ENCODE measurements at regions not wholly inside any gene's neighbourhood (a gene's known extent, or its start where the extent isn't known, plus 50 kb on each side); places are given as distances from the start of the nearest gene placed in this dataset.
"Not testable (repeated sequence)": the region's sequence is repeated elsewhere in the genome, so short reads cannot be mapped to it uniquely, and the experiment has no call there.

- H3K9me3 ChIP-seq: no peaks in the 10 kb centered on the region
- 77 to 89% methylated on average over 5 to 6 of the region's 6 CpGs for WGBS, 2 donors (ENCODE audit: low coverage in 1 of 2)
- no peak overlapping the region for H3K4me3 ChIP-seq
- H3K4me1 ChIP-seq: no peaks in the 10 kb centered on the region
- no peak for TF ChIP-seq POLR2AphosphoS5 (IDR thresholded peaks at IDR 0.05)
- no peak for TF ChIP-seq CTCF (IDR thresholded peaks at IDR 0.05)
- no peak for TF ChIP-seq POLR2A (IDR thresholded peaks at IDR 0.05)
- no peak for TF ChIP-seq EP300 (IDR thresholded peaks at IDR 0.05)
- no peak overlapping the region for H3K27ac ChIP-seq
- no peak for ATAC-seq
- H3K36me3 ChIP-seq: no peaks in the 10 kb centered on the region
- H3K27me3 ChIP-seq: no peaks in the 10 kb centered on the region
Observed at GRCh38 chr4:187396106-187396505, 599.5 kb upstream of the ZFP42 start.

- H3K36me3 ChIP-seq, H3K9me3 ChIP-seq, ATAC-seq, H3K27ac ChIP-seq, H3K27me3 ChIP-seq, H3K4me1 ChIP-seq, H3K4me3 ChIP-seq: not testable (repeated sequence)
- WGBS, 2 donors (ENCODE audit: low coverage in 1 of 2): 79 to 100% methylated on average over 1 to 2 of the region's 10 CpGs
Observed at GRCh38 chr4:187408447-187408846, 587.1 kb upstream of the ZFP42 start.

- TF ChIP-seq POLR2AphosphoS5 (IDR thresholded peaks at IDR 0.05): no peak
- TF ChIP-seq POLR2A (IDR thresholded peaks at IDR 0.05): no peak
- no peak for TF ChIP-seq CTCF (IDR thresholded peaks at IDR 0.05)
- TF ChIP-seq EP300 (IDR thresholded peaks at IDR 0.05): no peak
- Histone ChIP-seq H3K27me3 (no peaks in the 10 kb centered on the region), H3K4me3 (no peak overlapping the region), H3K9me3 (no peaks in the 10 kb centered on the region), H3K36me3 (no peaks in the 10 kb centered on the region), H3K27ac (no peak overlapping the region), H3K4me1 (peaks cover 0 to 15% (median 0%) of the 10 kb centered on the region in 3 donors)
- no peak for ATAC-seq
- 78 to 80% methylated on average over 3 to 4 of the region's 4 CpGs for WGBS, 2 donors (ENCODE audit: low coverage in 1 of 2)
Observed at GRCh38 chr4:187413564-187414358, 581.8 kb upstream of the ZFP42 start.

- no peak for ATAC-seq
- no peaks in the 10 kb centered on the region for H3K9me3 ChIP-seq
- H3K27me3 ChIP-seq: no peaks in the 10 kb centered on the region
- TF ChIP-seq POLR2A (IDR thresholded peaks at IDR 0.05) (no peak), CTCF (IDR thresholded peaks at IDR 0.05) (no peak), EP300 (IDR thresholded peaks at IDR 0.05) (no peak), POLR2AphosphoS5 (IDR thresholded peaks at IDR 0.05) (no peak)
- peaks cover 0 to 15% (median 0%) of the 10 kb centered on the region in 3 donors for H3K4me1 ChIP-seq
- H3K4me3 ChIP-seq: no peak overlapping the region
- WGBS, 2 donors (ENCODE audit: low coverage in 1 of 2): 53 to 80% methylated on average over 1 to 2 of the region's 2 CpGs
- H3K27ac ChIP-seq: no peak overlapping the region
- H3K36me3 ChIP-seq: no peaks in the 10 kb centered on the region
Observed at GRCh38 chr4:187414716-187415115, 580.9 kb upstream of the ZFP42 start.

- Histone ChIP-seq H3K27ac (no peak overlapping the region), H3K9me3 (no peaks in the 10 kb centered on the region), H3K4me3 (no peak overlapping the region), H3K4me1 (peaks cover 0 to 15% (median 0%) of the 10 kb centered on the region in 3 donors), H3K36me3 (no peaks in the 10 kb centered on the region), H3K27me3 (no peaks in the 10 kb centered on the region)
- TF ChIP-seq POLR2A (IDR thresholded peaks at IDR 0.05) (no peak), POLR2AphosphoS5 (IDR thresholded peaks at IDR 0.05) (no peak), CTCF (IDR thresholded peaks at IDR 0.05) (no peak), EP300 (IDR thresholded peaks at IDR 0.05) (no peak)
- WGBS, 2 donors (ENCODE audit: low coverage in 1 of 2): 11 to 12% methylated on average over 3 of the region's 3 CpGs
- no peak for ATAC-seq
Observed at GRCh38 chr4:187415231-187415630, 580.3 kb upstream of the ZFP42 start.

Data from gastroesophageal sphincter (tissue), 4 donors.